ENCODE measurements at regions not wholly inside any gene's neighbourhood (a gene's known extent, or its start where the extent isn't known, plus 50 kb on each side); places are given as distances from the start of the nearest gene placed in this dataset.

DNA sequence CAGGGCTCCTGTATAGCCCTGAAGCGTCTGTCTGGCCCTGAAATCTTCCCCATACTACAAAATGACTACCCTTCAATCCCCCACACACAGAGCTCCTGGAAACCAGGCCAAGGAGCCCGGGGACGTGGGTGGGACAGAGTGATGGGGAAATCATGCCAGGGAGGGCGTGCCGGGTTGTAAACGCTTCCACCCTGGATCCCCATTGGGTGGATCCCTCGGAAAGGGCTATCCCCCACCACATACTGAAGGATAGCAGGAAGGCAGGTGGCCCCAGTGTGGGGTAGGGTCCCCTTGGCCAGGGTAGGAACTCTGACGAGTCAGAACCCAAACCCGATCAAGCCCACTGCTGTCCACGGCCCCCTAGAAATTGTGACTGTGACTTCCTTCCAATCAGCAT, 91.7 kb downstream of the INHBB start:
- in situ Hi-C loops (cut with HindIII; ENCODE audit: low pct_ligation_motif_present, low pct_unique_long_range_greater_than_20kb, low sequenced_read_pairs), result no loop called here
- no peak for DNase-seq

GRCh38 chr2:120438301-120439066, 92.5 kb downstream of the INHBB start:
- DNase-seq, result no peak
- in situ Hi-C loops (cut with HindIII; ENCODE audit: low pct_ligation_motif_present, low pct_unique_long_range_greater_than_20kb, low sequenced_read_pairs), result no loop called here

GRCh38 chr2:120439067-120439368, 93.1 kb downstream of the INHBB start:
- in situ Hi-C loops (cut with HindIII; ENCODE audit: low pct_ligation_motif_present, low pct_unique_long_range_greater_than_20kb, low sequenced_read_pairs), result no loop called here
- no peak for DNase-seq

GRCh38 chr2:120439637-120440384, 93.9 kb downstream of the INHBB start:
- in situ Hi-C loops (cut with HindIII; ENCODE audit: low pct_ligation_motif_present, low pct_unique_long_range_greater_than_20kb, low sequenced_read_pairs), result no loop called here

DNA sequence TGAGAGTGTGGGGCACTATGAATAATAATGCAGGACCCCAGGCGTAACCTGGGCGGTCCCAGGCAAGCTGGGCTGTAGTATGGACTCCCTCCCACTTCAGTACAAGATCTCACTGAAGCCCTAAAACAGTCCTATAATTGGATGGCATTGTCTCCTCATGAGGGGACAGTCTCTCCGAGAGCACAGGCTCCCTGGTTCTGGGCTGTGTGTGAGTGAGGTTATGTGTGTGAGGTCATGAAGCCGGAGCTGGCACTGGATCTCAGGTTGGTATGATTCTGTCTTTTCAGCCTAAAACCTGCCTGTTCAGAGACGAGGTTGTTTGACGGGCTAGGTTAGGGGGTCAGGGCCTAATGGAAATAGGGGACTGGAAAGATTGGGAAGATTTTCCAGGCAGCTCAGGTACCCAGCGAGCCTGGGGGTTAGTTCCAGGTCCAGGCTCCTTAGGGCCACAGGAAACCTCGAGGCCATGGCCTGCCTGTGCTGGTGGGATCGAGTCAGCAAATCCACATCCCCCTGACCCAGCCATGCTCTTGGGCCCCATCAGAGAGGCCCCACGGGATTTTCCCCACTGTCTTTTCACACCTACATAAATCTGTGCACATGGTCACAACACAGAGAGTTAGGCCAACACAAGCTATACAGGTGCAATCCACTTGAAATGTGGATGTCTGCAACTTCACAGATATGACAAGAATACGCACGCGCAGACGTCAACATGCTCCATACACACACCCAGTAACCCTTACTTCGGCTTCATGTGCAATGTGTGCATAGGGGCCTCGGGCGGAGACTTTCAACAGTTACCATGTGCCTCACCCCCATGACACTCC, 94.8 kb downstream of the INHBB start:
- in situ Hi-C loops (cut with HindIII; ENCODE audit: low pct_ligation_motif_present, low pct_unique_long_range_greater_than_20kb, low sequenced_read_pairs), result no loop called here
- DNase-seq, result no peak

More at GRCh38 chr2:120439637-120440384, 93.9 kb downstream of the INHBB start:
- no peak for DNase-seq

GRCh38 chr2:120441351-120441700, 95.4 kb downstream of the INHBB start:
- no peak for DNase-seq

GRCh38 chr2:120441744-120442471, 96.0 kb downstream of the INHBB start:
- DNase-seq, result no peak

More at GRCh38 chr2:120441351-120441700, 95.4 kb downstream of the INHBB start:
- in situ Hi-C loops (cut with HindIII; ENCODE audit: low pct_ligation_motif_present, low pct_unique_long_range_greater_than_20kb, low sequenced_read_pairs), result no loop called here

GRCh38 chr2:120442541-120442922, 96.6 kb downstream of the INHBB start:
- in situ Hi-C loops (cut with HindIII; ENCODE audit: low pct_ligation_motif_present, low pct_unique_long_range_greater_than_20kb, low sequenced_read_pairs), result no loop called here
- DNase-seq, result no peak

More at GRCh38 chr2:120441744-120442471, 96.0 kb downstream of the INHBB start:
- in situ Hi-C loops (cut with HindIII; ENCODE audit: low pct_ligation_motif_present, low pct_unique_long_range_greater_than_20kb, low sequenced_read_pairs), result no loop called here

DNA sequence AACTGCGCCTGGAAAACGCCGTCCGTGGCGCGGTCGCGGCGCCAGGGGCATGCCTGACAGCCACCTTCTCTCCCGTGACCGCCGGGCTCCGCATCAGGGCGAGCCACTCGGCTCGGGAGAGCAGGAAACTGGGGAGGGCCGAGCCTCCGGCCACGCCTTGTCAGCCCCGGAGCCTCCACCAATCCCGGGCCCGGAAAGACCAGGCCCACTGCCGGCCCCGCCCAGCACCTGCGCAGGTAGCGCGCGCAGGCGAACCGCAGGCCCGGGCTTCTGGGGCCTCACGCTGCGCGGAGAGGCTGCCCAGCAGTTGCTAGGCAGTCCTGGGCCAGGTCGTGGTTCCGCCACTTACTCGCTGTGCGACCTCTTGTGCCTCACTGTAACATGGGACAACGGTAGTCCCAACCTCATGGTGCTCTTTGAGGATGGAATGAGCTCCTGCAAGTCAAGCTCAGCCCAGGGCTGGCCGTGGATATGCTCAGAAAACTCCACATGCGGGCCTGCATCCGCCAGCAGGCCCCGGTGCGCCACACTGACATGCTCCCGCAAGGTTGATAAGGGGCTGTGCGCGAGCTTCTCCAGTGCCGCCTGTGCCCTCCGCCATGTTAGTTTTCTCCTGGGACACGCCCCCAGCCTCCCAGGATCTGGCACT, 97.1 kb downstream of the INHBB start:
- in situ Hi-C loops (cut with HindIII; ENCODE audit: low pct_ligation_motif_present, low pct_unique_long_range_greater_than_20kb, low sequenced_read_pairs), result no loop called here

GRCh38 chr2:120443946-120444345, 98.0 kb downstream of the INHBB start:
- DNase-seq, result no peak
- in situ Hi-C loops (cut with HindIII; ENCODE audit: low pct_ligation_motif_present, low pct_unique_long_range_greater_than_20kb, low sequenced_read_pairs), result no loop called here

More for the DNA sequence above, 97.1 kb downstream of the INHBB start:
- DNase-seq, result no peak

DNA sequence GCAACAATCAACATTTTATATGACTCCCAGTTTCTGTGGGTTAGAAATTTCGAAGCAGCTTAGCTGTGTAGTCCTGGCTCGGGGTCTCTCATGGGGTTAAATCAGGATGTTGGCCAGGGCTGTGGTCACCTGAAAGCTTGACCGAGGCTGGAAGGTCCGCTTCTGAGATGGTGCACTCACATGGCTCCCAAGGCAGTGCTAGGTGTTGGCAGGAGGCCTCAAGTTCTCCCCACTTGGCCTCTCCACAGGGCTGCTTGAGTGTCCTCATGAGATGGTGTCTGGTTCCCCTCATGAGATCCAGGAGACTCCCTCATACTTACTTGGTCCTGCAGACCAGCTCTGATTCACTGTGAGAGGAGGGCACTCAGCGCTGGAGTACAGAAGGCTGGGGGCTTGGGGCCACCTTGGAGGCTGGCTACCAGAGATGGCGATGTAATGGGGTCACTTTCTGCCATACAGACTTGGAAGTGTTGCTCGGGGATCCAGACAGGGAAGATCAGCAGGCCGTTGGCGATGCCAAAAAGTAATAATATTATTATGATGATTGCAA, 98.8 kb downstream of the INHBB start:
- no peak for DNase-seq
- in situ Hi-C loops (cut with HindIII; ENCODE audit: low pct_ligation_motif_present, low pct_unique_long_range_greater_than_20kb, low sequenced_read_pairs), result no loop called here

- in situ Hi-C loops (cut with HindIII; ENCODE audit: low pct_ligation_motif_present, low pct_unique_long_range_greater_than_20kb, low sequenced_read_pairs), result no loop called here
- DNase-seq, result peak; percentile 48
These were observed 99.7 kb downstream of the INHBB start for GRCh38 chr2:120445449-120446143.

DNA sequence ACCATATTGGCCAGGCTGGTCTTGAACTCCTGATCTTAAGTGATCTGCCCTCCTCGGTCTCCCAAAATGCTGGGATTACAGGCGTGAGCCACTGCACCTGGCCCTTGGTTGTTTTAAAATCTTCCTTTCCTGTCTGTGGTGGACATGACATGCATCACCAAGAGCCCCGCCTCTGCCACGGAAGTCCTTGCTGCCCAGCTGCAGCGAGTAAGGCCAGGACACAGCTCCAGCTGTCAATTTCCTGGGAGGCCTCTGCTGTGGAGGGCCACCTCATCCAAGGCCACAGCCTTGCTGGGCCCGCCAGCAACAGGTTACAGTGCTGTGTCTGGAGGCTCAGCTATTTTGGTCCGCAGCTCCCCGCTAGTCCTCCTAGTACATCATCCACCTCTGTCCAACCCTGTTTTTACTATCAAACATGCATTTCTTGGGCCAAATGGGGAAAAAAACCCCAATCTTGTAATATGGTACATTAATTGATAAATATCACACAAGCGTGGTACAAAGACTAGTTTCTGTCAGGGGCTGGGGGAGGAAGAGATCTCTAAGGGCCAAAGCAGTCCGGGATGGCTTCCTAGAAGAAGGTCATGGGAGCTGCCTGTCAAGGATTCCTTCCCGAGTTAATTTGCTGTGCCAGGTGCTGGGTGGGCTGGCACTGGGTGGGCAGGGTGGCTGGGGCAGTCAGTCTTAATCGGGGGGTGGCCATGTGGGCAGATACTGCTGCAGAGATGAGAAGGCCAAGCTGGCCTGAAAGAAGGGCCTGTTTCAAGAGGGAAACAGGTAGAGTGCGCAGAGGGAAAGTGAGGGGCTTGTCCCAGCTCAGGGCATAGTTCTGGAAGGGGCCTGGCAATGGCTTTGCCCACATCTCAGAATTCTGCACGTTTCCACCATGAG, 100.5 kb downstream of the INHBB start:
- in situ Hi-C loops (cut with HindIII; ENCODE audit: low pct_ligation_motif_present, low pct_unique_long_range_greater_than_20kb, low sequenced_read_pairs), result no loop called here
- no peak for DNase-seq

GRCh38 chr2:120447127-120447785, 101.3 kb downstream of the INHBB start:
- in situ Hi-C loops (cut with HindIII; ENCODE audit: low pct_ligation_motif_present, low pct_unique_long_range_greater_than_20kb, low sequenced_read_pairs), result no loop called here
- DNase-seq, result no peak

GRCh38 chr2:120448436-120448835, 102.5 kb downstream of the INHBB start:
- in situ Hi-C loops (cut with HindIII; ENCODE audit: low pct_ligation_motif_present, low pct_unique_long_range_greater_than_20kb, low sequenced_read_pairs), result no loop called here

More at GRCh38 chr2:120448436-120448835, 102.5 kb downstream of the INHBB start:
- no peak for DNase-seq
